ENCODE measurements at regions not wholly inside any gene's neighbourhood (a gene's known extent, or its start where the extent isn't known, plus 50 kb on each side); places are given as distances from the start of the nearest gene placed in this dataset.

DNA sequence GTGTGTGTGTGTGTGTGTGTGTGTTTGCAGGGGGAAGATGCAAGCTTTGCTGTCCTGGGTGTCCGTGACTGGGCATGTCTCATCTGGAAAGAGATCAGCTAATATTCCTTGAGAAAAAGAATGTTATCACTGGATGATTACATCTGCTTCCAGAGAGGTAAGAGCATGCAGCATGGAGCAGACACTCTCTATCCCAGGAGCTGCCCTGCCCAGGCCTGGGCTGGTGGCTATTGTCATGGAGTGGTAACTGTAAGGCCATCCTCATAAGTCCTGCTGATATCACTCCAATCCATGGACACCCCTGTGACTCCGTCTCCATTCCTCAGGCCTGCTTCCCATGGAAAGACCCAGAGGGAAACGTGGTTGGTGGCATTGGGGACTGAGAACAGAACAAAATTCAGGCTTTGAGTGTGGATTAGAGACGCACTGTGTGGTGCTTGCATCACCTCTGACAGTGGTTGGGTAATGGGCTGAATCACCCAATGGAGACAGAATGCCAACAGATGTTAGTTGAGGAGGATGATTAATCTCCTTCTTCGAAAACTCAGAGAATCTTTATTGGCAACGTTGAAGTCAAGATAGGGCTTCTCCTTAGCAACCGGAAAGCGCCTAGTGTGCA, 52.0 kb upstream of the KCNIP1 start:
- H3K9ac ChIP-seq (ENCODE audit: insufficient read depth in 1 of 2, low read length in 2 of 2), result no peak overlapping the region
- H3K4me3 ChIP-seq, result no peak overlapping the region
- H3K27ac ChIP-seq (ENCODE audit: low read depth in 1 of 2, low read length in 1 of 2), result no peak overlapping the region
- TF ChIP-seq, protein P1, sequence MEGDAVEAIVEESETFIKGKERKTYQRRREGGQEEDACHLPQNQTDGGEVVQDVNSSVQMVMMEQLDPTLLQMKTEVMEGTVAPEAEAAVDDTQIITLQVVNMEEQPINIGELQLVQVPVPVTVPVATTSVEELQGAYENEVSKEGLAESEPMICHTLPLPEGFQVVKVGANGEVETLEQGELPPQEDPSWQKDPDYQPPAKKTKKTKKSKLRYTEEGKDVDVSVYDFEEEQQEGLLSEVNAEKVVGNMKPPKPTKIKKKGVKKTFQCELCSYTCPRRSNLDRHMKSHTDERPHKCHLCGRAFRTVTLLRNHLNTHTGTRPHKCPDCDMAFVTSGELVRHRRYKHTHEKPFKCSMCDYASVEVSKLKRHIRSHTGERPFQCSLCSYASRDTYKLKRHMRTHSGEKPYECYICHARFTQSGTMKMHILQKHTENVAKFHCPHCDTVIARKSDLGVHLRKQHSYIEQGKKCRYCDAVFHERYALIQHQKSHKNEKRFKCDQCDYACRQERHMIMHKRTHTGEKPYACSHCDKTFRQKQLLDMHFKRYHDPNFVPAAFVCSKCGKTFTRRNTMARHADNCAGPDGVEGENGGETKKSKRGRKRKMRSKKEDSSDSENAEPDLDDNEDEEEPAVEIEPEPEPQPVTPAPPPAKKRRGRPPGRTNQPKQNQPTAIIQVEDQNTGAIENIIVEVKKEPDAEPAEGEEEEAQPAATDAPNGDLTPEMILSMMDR (IDR thresholded peaks at IDR 0.05; ENCODE audit: control extremely low read depth, extremely low read depth), result no peak
- H3K36me3 ChIP-seq (ENCODE audit: control insufficient read depth in 4 of 4, insufficient read depth in 4 of 4, low read length in 4 of 4), result no peaks in the 10 kb centered on the region
- 71 to 83% methylated on average over 8 of the region's 8 CpGs for WGBS, 2 donors
- DNase-seq, result no peak
- ATAC-seq (ENCODE audit: insufficient read depth, low FRiP score), result no peak
- no peaks in the 10 kb centered on the region for H3K4me1 ChIP-seq (ENCODE audit: control insufficient read depth in 5 of 5, insufficient read depth in 5 of 5, low read length in 5 of 5)
- H3K9me3 ChIP-seq (ENCODE audit: control insufficient read depth in 4 of 4, insufficient read depth in 3 of 4, low read length in 3 of 4), result peaks cover 0 to 12% (median 0%) of the 10 kb centered on the region in 4 donors
- no peaks in the 10 kb centered on the region for H3K27me3 ChIP-seq (ENCODE audit: control insufficient read depth in 3 of 3, insufficient read depth in 3 of 3, low read length in 2 of 3)

DNA sequence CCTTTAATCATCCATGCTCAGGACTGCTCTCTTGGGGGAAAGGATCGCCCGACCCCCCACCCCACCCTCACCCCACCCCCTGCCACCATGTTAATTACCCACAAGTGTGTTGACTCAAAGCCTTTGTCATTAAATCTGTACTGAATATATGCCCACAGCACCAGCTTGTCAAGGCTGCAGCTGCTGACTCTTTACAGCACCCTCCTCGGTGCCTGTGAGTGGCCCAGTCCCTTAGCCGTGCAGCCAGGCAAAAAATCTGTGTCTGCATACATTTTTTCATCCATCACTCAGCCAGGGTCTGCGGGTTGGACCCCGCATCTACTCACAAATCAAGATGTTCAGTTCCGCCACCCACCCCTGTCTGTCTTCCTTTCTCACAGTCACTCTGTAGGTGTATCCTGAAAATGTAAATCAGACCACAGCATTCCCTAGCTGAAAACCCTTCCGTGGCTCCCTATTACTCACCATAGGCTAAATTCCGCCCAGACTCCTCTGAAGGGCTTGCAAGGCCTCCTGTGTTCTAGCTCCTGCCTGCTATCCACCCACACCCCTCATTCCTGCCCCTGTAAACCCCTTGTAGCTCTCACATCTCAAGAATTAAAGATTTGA, 53.7 kb upstream of the KCNIP1 start:
- WGBS, 2 donors, result 79 to 84% methylated on average over 9 of the region's 9 CpGs
- DNase-seq (no peak), ATAC-seq (ENCODE audit: insufficient read depth, low FRiP score) (no peak)
- Histone ChIP-seq H3K36me3 (ENCODE audit: control insufficient read depth in 4 of 4, insufficient read depth in 4 of 4, low read length in 4 of 4) (no peaks in the 10 kb centered on the region), H3K27ac (ENCODE audit: low read depth in 1 of 2, low read length in 1 of 2) (no peak overlapping the region), H3K9me3 (ENCODE audit: control insufficient read depth in 4 of 4, insufficient read depth in 3 of 4, low read length in 3 of 4) (peaks cover 0 to 13% (median 0%) of the 10 kb centered on the region in 4 donors), H3K4me1 (ENCODE audit: control insufficient read depth in 5 of 5, insufficient read depth in 5 of 5, low read length in 5 of 5) (no peaks in the 10 kb centered on the region), H3K4me3 (no peak overlapping the region), H3K27me3 (ENCODE audit: control insufficient read depth in 3 of 3, insufficient read depth in 3 of 3, low read length in 2 of 3) (no peaks in the 10 kb centered on the region), H3K9ac (ENCODE audit: insufficient read depth in 1 of 2, low read length in 2 of 2) (no peak overlapping the region)
- TF ChIP-seq, protein P1 (IDR thresholded peaks at IDR 0.05; ENCODE audit: control extremely low read depth, extremely low read depth), result no peak

DNA sequence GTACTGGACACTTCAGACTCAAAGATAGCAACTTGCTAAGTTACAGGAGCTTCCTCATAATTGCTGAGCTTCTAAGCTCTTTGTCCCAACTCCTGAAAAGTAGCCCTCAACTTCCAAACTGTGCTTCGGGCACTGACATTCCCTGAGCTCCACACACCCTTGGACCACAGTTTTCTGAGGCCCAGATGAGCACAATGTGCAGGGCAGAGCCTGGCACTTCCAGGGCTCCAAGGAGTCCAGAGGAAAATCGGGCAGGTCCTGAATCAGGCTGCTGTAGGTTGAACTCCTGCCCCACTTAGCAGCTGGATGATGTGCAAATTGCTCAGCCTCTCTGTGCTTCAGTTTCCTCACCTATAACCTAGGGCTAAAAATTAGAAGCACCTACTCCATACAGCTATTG, 54.6 kb upstream of the KCNIP1 start:
- Histone ChIP-seq H3K9ac (ENCODE audit: insufficient read depth in 1 of 2, low read length in 2 of 2) (no peak overlapping the region), H3K4me3 (no peak overlapping the region), H3K27me3 (ENCODE audit: control insufficient read depth in 3 of 3, insufficient read depth in 3 of 3, low read length in 2 of 3) (no peaks in the 10 kb centered on the region), H3K36me3 (ENCODE audit: control insufficient read depth in 4 of 4, insufficient read depth in 4 of 4, low read length in 4 of 4) (no peaks in the 10 kb centered on the region), H3K4me1 (ENCODE audit: control insufficient read depth in 5 of 5, insufficient read depth in 5 of 5, low read length in 5 of 5) (no peaks in the 10 kb centered on the region), H3K27ac (ENCODE audit: low read depth in 1 of 2, low read length in 1 of 2) (no peak overlapping the region), H3K9me3 (ENCODE audit: control insufficient read depth in 4 of 4, insufficient read depth in 3 of 4, low read length in 3 of 4) (peaks cover 0 to 13% (median 0%) of the 10 kb centered on the region in 4 donors)
- TF ChIP-seq, protein P1 (IDR thresholded peaks at IDR 0.05; ENCODE audit: control extremely low read depth, extremely low read depth), result no peak
- 86 to 89% methylated on average over 2 of the region's 2 CpGs for WGBS, 2 donors
- no peak for ATAC-seq (ENCODE audit: insufficient read depth, low FRiP score)
- no peak for DNase-seq
